ENCODE measurements at regions not wholly inside any gene's neighbourhood (a gene's known extent, or its start where the extent isn't known, plus 50 kb on each side); places are given as distances from the start of the nearest gene placed in this dataset.

DNA sequence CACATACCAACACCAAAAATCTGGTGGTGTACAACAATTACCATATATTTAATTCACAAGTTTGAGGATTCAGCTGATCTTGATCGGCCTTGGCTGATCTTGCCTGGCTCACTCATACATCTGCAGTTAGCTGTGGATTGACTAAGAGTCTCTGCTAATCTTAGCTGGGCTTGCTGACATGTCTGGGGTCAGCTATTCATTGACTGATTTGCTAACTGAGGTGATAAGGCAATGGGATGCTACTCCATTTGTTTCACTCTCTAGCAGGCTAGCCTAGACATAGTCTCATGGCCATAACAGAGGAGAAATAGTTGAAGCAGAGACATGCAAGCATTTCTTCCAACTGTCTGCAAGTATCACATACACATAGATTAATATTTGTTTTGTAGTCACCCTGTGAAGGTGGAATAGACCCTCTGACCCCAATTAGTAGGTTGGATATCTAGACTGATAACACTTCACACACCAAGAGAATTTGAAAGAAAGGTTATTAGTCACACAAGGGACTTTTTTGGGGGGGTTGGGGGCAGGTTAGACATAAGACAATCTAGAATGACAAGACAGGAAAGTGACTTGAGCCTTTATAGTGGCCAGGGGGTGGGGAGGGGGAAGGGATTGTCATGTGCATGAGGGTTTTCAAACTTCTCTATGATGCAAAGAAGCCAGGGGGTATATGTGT, 142.3 kb downstream of the BARHL2 start:
- TF ChIP-seq SPI1 (IDR thresholded peaks at IDR 0.05; ENCODE audit: borderline replicate concordance, low read depth): no peak
- no peak for TF ChIP-seq GABPA (IDR thresholded peaks at IDR 0.05; ENCODE audit: low read depth)
- TF ChIP-seq, protein P1, sequence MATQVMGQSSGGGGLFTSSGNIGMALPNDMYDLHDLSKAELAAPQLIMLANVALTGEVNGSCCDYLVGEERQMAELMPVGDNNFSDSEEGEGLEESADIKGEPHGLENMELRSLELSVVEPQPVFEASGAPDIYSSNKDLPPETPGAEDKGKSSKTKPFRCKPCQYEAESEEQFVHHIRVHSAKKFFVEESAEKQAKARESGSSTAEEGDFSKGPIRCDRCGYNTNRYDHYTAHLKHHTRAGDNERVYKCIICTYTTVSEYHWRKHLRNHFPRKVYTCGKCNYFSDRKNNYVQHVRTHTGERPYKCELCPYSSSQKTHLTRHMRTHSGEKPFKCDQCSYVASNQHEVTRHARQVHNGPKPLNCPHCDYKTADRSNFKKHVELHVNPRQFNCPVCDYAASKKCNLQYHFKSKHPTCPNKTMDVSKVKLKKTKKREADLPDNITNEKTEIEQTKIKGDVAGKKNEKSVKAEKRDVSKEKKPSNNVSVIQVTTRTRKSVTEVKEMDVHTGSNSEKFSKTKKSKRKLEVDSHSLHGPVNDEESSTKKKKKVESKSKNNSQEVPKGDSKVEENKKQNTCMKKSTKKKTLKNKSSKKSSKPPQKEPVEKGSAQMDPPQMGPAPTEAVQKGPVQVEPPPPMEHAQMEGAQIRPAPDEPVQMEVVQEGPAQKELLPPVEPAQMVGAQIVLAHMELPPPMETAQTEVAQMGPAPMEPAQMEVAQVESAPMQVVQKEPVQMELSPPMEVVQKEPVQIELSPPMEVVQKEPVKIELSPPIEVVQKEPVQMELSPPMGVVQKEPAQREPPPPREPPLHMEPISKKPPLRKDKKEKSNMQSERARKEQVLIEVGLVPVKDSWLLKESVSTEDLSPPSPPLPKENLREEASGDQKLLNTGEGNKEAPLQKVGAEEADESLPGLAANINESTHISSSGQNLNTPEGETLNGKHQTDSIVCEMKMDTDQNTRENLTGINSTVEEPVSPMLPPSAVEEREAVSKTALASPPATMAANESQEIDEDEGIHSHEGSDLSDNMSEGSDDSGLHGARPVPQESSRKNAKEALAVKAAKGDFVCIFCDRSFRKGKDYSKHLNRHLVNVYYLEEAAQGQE (IDR thresholded peaks at IDR 0.05; ENCODE audit: insufficient replicate concordance, low read depth): no peak
- TF ChIP-seq, protein P2, sequence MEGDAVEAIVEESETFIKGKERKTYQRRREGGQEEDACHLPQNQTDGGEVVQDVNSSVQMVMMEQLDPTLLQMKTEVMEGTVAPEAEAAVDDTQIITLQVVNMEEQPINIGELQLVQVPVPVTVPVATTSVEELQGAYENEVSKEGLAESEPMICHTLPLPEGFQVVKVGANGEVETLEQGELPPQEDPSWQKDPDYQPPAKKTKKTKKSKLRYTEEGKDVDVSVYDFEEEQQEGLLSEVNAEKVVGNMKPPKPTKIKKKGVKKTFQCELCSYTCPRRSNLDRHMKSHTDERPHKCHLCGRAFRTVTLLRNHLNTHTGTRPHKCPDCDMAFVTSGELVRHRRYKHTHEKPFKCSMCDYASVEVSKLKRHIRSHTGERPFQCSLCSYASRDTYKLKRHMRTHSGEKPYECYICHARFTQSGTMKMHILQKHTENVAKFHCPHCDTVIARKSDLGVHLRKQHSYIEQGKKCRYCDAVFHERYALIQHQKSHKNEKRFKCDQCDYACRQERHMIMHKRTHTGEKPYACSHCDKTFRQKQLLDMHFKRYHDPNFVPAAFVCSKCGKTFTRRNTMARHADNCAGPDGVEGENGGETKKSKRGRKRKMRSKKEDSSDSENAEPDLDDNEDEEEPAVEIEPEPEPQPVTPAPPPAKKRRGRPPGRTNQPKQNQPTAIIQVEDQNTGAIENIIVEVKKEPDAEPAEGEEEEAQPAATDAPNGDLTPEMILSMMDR (IDR thresholded peaks at IDR 0.05; ENCODE audit: insufficient read depth, low read length): no peak
- no peak for TF ChIP-seq POLR2AphosphoS5 (IDR thresholded peaks at IDR 0.05; ENCODE audit: low read depth)
- Histone ChIP-seq H3K4me3 (replicated peaks; ENCODE audit: insufficient read depth, low read length) (no peak overlapping the region), H3K27me3 (ENCODE audit: insufficient read depth, poor library complexity, severe bottlenecking) (peaks cover 5% of the 10 kb centered on the region), H3K27ac (replicated peaks) (no peak overlapping the region)
- DNase-seq (ENCODE audit: low read depth in 1 of 2, low spot score in 1 of 2): no peak

DNA sequence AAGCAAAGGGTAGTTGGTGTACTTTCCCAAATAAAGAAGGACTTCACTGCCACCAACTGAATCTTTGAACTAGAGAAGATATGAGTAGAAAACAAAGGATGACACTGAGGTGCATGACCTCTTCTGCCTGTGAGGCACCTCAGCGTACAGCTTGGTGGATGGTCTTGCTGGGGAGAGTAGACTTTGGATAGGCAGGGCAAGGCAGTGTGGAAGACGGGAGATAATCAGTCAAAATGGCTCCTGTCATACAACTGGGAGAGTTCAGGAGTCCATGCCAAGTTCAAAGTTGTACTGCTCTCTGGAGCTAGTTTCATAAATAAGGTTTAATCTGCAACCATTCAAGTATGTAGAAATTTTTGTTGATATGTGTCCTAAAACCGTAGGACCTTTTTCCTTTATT, 143.4 kb downstream of the BARHL2 start:
- no peak for DNase-seq (ENCODE audit: low read depth in 1 of 2, low spot score in 1 of 2)
- Histone ChIP-seq H3K27ac (replicated peaks) (no peak overlapping the region), H3K4me3 (replicated peaks; ENCODE audit: insufficient read depth, low read length) (no peak overlapping the region), H3K27me3 (ENCODE audit: insufficient read depth, poor library complexity, severe bottlenecking) (peaks cover 5% of the 10 kb centered on the region)
- TF ChIP-seq, protein P2 (IDR thresholded peaks at IDR 0.05; ENCODE audit: insufficient read depth, low read length): no peak
- TF ChIP-seq GABPA (IDR thresholded peaks at IDR 0.05; ENCODE audit: low read depth): no peak
- no peak for TF ChIP-seq SPI1 (IDR thresholded peaks at IDR 0.05; ENCODE audit: borderline replicate concordance, low read depth)
- TF ChIP-seq, protein P1 (IDR thresholded peaks at IDR 0.05; ENCODE audit: insufficient replicate concordance, low read depth): no peak

- Histone ChIP-seq H3K4me3 (replicated peaks; ENCODE audit: insufficient read depth, low read length) (no peak overlapping the region), H3K27ac (replicated peaks) (no peak overlapping the region), H3K27me3 (ENCODE audit: insufficient read depth, poor library complexity, severe bottlenecking) (no peaks in the 10 kb centered on the region)
- no peak for DNase-seq (ENCODE audit: low read depth in 1 of 2, low spot score in 1 of 2)
- TF ChIP-seq POLR2AphosphoS5 (IDR thresholded peaks at IDR 0.05; ENCODE audit: low read depth): no peak
- TF ChIP-seq, protein P1 (IDR thresholded peaks at IDR 0.05; ENCODE audit: insufficient replicate concordance, low read depth): no peak
These were observed 144.7 kb downstream of the BARHL2 start for GRCh38 chr1:90572446-90572845.

All from HL-60 (cell line).